Body of pancreas (tissue), 4 donors: ENCODE measurements at regions not wholly inside any gene's neighbourhood (a gene's known extent, or its start where the extent isn't known, plus 50 kb on each side); places are given as distances from the start of the nearest gene placed in this dataset.
"Not testable (repeated sequence)": the region's sequence is repeated elsewhere in the genome, so short reads cannot be mapped to it uniquely, and the experiment has no call there.

Experiments
- POLR2A ChIP-seq, 3 donors: fragments of 450-650 bp; IDR thresholded peaks; one replicate each; pipeline ENCODE4 v1.6.1; 2016; ENCODE audit warnings: antibody characterized with exemption in 3 of 3, mild to moderate bottlenecking in 2 of 3
- TF ChIP-seq, protein P1 (sequence below), 7 experiments: fragments of 450-650 bp in 4 of 7; fragments of 200-600 bp in 3 of 7; sonication (generic) in 3 of 7; IDR thresholded peaks; one replicate each; pipeline ENCODE4 v1.5.1; 2016 to 2019; ENCODE audit warnings: antibody characterized with exemption in 7 of 7

GRCh38 chr9:63822615-63823374 lies 1462.2 kb downstream of the FOXD4L5 start:
- TF ChIP-seq, protein P1, sequence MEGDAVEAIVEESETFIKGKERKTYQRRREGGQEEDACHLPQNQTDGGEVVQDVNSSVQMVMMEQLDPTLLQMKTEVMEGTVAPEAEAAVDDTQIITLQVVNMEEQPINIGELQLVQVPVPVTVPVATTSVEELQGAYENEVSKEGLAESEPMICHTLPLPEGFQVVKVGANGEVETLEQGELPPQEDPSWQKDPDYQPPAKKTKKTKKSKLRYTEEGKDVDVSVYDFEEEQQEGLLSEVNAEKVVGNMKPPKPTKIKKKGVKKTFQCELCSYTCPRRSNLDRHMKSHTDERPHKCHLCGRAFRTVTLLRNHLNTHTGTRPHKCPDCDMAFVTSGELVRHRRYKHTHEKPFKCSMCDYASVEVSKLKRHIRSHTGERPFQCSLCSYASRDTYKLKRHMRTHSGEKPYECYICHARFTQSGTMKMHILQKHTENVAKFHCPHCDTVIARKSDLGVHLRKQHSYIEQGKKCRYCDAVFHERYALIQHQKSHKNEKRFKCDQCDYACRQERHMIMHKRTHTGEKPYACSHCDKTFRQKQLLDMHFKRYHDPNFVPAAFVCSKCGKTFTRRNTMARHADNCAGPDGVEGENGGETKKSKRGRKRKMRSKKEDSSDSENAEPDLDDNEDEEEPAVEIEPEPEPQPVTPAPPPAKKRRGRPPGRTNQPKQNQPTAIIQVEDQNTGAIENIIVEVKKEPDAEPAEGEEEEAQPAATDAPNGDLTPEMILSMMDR (IDR thresholded peaks at IDR 0.05): not testable (repeated sequence)
- not testable (repeated sequence) for TF ChIP-seq POLR2A (IDR thresholded peaks at IDR 0.05)
